Natural killer cell treated with Interleukin-12 subunit alpha and Interleukin-12 subunit beta and Interleukin-15 and Interleukin-18, amount 100 ng/mL, for 72 hours (primary cell): ENCODE measurements at regions not wholly inside any gene's neighbourhood (a gene's known extent, or its start where the extent isn't known, plus 50 kb on each side); places are given as distances from the start of the nearest gene placed in this dataset.

Experiments used
- ATAC-seq, 2 donors: fragments of 150-1000 bp; cut with Tn5 transposase in 1 of 2; sonication (Bioruptor Pico), chemical (Tn5 transposase) in 1 of 2; 2 replicates each; pipeline ENCODE4 v1.10.0; 2021
- DNase-seq: peaks from one replicate; pipeline ENCODE4 v3.0.0; 2022; ENCODE audit warnings: low spot score
- H3K27ac Mint-ChIP-seq, 2 donors: 1 replicate in 1 of 2; 2 replicates in 1 of 2; pipeline ENCODE4 v1.8.0; 2022; ENCODE audit warnings: mixed read lengths in 2 of 2, mild to moderate bottlenecking in 1 of 2, moderate library complexity in 1 of 2
- H3K27me3 Mint-ChIP-seq, 2 donors: 1 replicate in 1 of 2; 2 replicates in 1 of 2; pipeline ENCODE4 v1.8.0; 2022; ENCODE audit warnings: mixed read lengths in 2 of 2
- H3K36me3 Mint-ChIP-seq: one replicate; pipeline ENCODE4 v1.8.0; 2022; ENCODE audit warnings: mixed read lengths
- H3K4me1 Mint-ChIP-seq, 2 donors: 1 replicate in 1 of 2; 2 replicates in 1 of 2; pipeline ENCODE4 v1.8.0; 2022; ENCODE audit warnings: low read depth in 2 of 2, mixed read lengths in 2 of 2, mild to moderate bottlenecking in 1 of 2
- H3K4me3 Mint-ChIP-seq: one replicate; pipeline ENCODE4 v1.8.0; 2022; ENCODE audit warnings: mixed read lengths
- H3K9me3 Mint-ChIP-seq: 2 replicates; pipeline ENCODE4 v1.8.0; 2022; ENCODE audit warnings: mixed read lengths

GRCh38 chr1:194322751-194323150 is 1136.3 kb upstream of the B3GALT2 start:
- Mint-ChIP-seq H3K27me3 (no peaks in the 10 kb centered on the region), H3K4me1 (no peaks in the 10 kb centered on the region), H3K9me3 (no peaks in the 10 kb centered on the region), H3K36me3 (no peaks in the 10 kb centered on the region), H3K4me3 (no peak overlapping the region), H3K27ac (no peak overlapping the region)
- ATAC-seq (no peak), DNase-seq (no peak)

- Mint-ChIP-seq H3K27ac (no peak overlapping the region), H3K4me1 (no peaks in the 10 kb centered on the region), H3K9me3 (no peaks in the 10 kb centered on the region), H3K27me3 (no peaks in the 10 kb centered on the region), H3K4me3 (no peak overlapping the region), H3K36me3 (no peaks in the 10 kb centered on the region)
- DNase-seq (no peak), ATAC-seq (no peak)
Measured at GRCh38 chr1:194318790-194319280, 1132.4 kb upstream of the B3GALT2 start.

DNA sequence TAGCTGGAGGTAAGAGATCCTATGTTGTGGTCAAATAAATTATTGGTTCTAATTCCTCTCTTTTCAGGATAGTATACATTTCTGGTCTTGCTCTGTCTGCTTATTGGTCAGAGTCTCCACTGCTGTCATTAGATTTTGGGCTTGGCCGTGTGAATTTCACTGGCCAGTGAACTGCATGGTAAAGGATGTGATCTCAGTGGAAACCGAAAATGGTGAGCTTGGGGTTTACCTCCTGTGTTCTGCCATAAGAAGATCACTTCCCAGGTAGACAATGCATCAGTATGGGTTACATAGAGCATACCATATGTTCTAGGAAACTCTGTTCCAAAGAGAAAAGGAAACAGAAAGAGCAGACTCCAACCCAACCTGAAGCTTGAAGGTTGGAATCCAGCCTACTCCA is 1123.3 kb upstream of the B3GALT2 start:
- Mint-ChIP-seq H3K9me3 (no peaks in the 10 kb centered on the region), H3K4me3 (no peak overlapping the region), H3K36me3 (no peaks in the 10 kb centered on the region), H3K27me3 (no peaks in the 10 kb centered on the region), H3K27ac (no peak overlapping the region), H3K4me1 (no peaks in the 10 kb centered on the region)
- DNase-seq, result no peak
- no peak for ATAC-seq

DNA sequence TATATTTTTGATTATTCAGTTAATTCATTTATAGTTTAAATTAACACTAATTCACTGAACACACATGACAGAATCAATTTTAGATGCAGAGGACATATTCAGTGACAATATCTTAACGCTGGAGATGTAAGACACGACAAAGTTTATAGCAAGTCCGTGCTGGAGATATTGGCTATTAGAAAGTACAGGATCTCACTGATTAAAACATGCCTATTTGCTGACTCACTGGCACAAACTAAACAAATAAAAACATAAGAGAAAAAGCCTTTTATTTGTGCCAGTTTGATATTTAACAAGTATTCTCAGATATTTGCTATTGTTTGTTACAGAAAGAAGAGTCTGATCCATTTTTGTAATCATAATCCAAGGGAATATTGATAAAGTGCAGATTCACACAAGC is 1122.9 kb upstream of the B3GALT2 start:
- ATAC-seq, result no peak
- DNase-seq, result no peak
- Mint-ChIP-seq H3K4me3 (no peak overlapping the region), H3K36me3 (no peaks in the 10 kb centered on the region), H3K27ac (no peak overlapping the region), H3K9me3 (no peaks in the 10 kb centered on the region), H3K27me3 (no peaks in the 10 kb centered on the region), H3K4me1 (no peaks in the 10 kb centered on the region)

DNA sequence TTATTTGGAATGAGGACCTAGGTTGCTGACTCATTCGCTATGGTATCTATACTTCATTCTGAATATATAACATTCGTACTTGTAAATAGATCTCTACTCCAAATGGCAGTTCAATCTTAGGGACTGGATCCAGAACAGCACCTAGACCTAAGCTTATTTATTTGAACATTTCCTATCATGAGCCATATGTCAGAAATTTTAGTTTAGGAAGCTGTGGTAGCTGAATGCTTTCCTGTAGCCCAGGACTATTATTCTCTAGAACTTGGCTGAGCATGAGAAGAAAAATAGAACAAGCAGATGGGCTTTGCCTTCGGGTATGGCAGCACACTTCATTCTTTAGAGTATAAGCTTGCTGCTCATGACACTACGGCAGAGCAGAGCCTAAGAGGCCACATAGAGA is 1114.4 kb upstream of the B3GALT2 start:
- H3K36me3 Mint-ChIP-seq, result no peaks in the 10 kb centered on the region
- H3K4me3 Mint-ChIP-seq, result no peak overlapping the region
- H3K27me3 Mint-ChIP-seq, result no peaks in the 10 kb centered on the region
- ATAC-seq, result no peak
- no peaks in the 10 kb centered on the region for H3K9me3 Mint-ChIP-seq
- no peak overlapping the region for H3K27ac Mint-ChIP-seq
- H3K4me1 Mint-ChIP-seq, result no peaks in the 10 kb centered on the region
- DNase-seq, result no peak

DNA sequence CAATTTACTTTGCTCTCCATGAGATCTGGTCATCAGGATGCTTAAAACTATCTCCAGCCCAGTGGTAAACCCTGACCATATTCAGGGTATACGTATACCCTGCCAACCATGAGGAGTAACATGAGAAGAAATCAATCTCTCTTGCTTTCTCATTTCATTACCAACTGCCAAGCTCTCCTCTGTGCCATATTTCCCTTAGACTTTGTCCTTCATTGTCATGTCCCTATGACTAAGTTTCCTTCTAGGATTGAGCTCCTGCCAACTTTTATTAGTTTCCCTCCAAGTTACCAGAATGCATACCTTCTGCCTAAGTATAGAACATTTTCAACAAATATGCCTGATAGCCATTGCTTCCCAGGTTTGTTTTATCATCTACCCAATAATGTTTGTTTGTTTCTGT is 1113.9 kb upstream of the B3GALT2 start:
- DNase-seq (no peak), ATAC-seq (no peak)
- Mint-ChIP-seq H3K4me1 (no peaks in the 10 kb centered on the region), H3K4me3 (no peak overlapping the region), H3K36me3 (no peaks in the 10 kb centered on the region), H3K9me3 (no peaks in the 10 kb centered on the region), H3K27ac (no peak overlapping the region), H3K27me3 (no peaks in the 10 kb centered on the region)

GRCh38 chr1:194298007-194298598 is 1111.7 kb upstream of the B3GALT2 start:
- peak; percentile 27 to 70 for ATAC-seq
- H3K4me3 Mint-ChIP-seq, result no peak overlapping the region
- H3K4me1 Mint-ChIP-seq, result no peaks in the 10 kb centered on the region
- no peaks in the 10 kb centered on the region for H3K27me3 Mint-ChIP-seq
- peak overlapping the region; percentile 12 to 24 for H3K27ac Mint-ChIP-seq
- no peaks in the 10 kb centered on the region for H3K9me3 Mint-ChIP-seq
- no peaks in the 10 kb centered on the region for H3K36me3 Mint-ChIP-seq
- no peak for DNase-seq

DNA sequence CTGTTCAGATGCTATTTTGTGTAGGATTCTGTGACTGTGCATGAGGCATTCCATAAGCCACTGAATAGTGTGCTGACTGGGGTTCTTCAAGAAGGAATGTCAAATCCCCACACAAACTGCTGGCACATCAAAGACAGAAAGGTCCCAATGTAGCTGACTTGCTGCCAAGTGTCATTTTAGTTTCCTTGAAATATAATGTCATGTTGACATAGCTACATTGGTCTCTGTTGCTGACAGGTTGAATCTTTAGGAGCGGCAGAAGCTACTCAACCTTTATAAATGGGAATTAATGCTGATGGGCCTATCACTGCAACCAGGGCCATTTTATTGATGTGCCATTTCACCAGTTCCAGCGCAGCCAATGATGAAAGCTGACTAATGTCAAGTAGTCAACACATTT is 1110.7 kb upstream of the B3GALT2 start:
- H3K4me1 Mint-ChIP-seq, result no peaks in the 10 kb centered on the region
- DNase-seq (no peak), ATAC-seq (no peak)
- no peaks in the 10 kb centered on the region for H3K27me3 Mint-ChIP-seq
- H3K27ac Mint-ChIP-seq, result no peak overlapping the region
- no peak overlapping the region for H3K4me3 Mint-ChIP-seq
- H3K9me3 Mint-ChIP-seq, result no peaks in the 10 kb centered on the region
- no peaks in the 10 kb centered on the region for H3K36me3 Mint-ChIP-seq

GRCh38 chr1:194296201-194296600 is 1109.8 kb upstream of the B3GALT2 start:
- Mint-ChIP-seq H3K27me3 (no peaks in the 10 kb centered on the region), H3K9me3 (no peaks in the 10 kb centered on the region), H3K36me3 (no peaks in the 10 kb centered on the region), H3K4me3 (no peak overlapping the region), H3K4me1 (no peaks in the 10 kb centered on the region), H3K27ac (no peak overlapping the region)
- no peak for DNase-seq
- ATAC-seq, result no peak

DNA sequence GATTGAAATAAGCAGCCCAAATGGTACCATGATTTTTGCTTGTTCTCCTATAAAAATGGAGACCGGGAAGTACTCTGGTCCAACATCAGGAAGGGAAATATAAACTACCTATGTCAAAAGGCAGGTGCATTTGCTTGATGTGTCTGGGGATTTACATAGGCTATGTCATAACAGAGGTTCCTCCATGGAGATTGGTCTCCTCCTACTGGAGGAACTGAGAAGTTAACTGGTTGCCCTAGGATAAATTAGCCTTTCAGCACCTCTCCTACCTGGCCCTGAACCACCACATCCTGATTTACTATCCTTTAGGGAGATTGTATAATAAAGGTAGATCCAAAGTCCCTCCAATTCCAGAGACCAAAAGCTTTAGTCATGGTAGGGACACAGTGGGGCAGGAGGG is 1109.3 kb upstream of the B3GALT2 start:
- no peak overlapping the region for H3K4me3 Mint-ChIP-seq
- no peaks in the 10 kb centered on the region for H3K36me3 Mint-ChIP-seq
- ATAC-seq (no peak), DNase-seq (no peak)
- H3K9me3 Mint-ChIP-seq, result no peaks in the 10 kb centered on the region
- H3K4me1 Mint-ChIP-seq, result no peaks in the 10 kb centered on the region
- H3K27me3 Mint-ChIP-seq, result no peaks in the 10 kb centered on the region
- H3K27ac Mint-ChIP-seq, result no peak overlapping the region

DNA sequence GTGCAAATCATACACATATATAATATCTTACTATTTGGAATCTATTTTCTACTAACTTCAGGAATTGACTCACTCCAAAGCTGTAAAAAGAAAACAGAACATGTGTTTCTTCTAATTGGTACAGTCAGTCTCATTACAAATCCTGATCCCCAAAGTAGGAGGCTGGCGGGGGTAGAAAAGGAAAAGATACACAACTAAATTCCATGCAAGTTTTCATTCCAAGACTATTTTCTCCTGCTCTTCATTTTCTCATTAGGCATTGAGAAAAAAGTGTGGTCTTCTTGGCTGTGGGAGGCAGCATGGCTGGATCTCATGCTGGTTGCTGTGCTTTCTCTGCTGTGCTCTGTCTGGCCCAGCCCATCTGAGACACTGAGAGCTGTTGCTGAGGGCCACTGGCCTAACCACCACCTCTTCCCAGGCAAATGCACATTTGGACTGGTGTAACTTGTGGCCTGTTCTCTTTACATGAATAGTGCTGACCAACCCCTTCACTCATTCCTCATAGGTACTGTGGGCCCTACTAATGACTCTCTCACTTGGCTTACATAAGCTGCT is 1107.5 kb upstream of the B3GALT2 start:
- Mint-ChIP-seq H3K36me3 (no peaks in the 10 kb centered on the region), H3K9me3 (no peaks in the 10 kb centered on the region), H3K27me3 (no peaks in the 10 kb centered on the region), H3K4me3 (no peak overlapping the region), H3K4me1 (no peaks in the 10 kb centered on the region), H3K27ac (no peak overlapping the region)
- ATAC-seq (no peak), DNase-seq (no peak)

- ATAC-seq, result no peak
- no peaks in the 10 kb centered on the region for H3K4me1 Mint-ChIP-seq
- no peaks in the 10 kb centered on the region for H3K36me3 Mint-ChIP-seq
- H3K27ac Mint-ChIP-seq, result no peak overlapping the region
- H3K27me3 Mint-ChIP-seq, result no peaks in the 10 kb centered on the region
- H3K4me3 Mint-ChIP-seq, result no peak overlapping the region
- no peak for DNase-seq
- no peaks in the 10 kb centered on the region for H3K9me3 Mint-ChIP-seq
Measured at GRCh38 chr1:194292966-194293365, 1106.6 kb upstream of the B3GALT2 start.

DNA sequence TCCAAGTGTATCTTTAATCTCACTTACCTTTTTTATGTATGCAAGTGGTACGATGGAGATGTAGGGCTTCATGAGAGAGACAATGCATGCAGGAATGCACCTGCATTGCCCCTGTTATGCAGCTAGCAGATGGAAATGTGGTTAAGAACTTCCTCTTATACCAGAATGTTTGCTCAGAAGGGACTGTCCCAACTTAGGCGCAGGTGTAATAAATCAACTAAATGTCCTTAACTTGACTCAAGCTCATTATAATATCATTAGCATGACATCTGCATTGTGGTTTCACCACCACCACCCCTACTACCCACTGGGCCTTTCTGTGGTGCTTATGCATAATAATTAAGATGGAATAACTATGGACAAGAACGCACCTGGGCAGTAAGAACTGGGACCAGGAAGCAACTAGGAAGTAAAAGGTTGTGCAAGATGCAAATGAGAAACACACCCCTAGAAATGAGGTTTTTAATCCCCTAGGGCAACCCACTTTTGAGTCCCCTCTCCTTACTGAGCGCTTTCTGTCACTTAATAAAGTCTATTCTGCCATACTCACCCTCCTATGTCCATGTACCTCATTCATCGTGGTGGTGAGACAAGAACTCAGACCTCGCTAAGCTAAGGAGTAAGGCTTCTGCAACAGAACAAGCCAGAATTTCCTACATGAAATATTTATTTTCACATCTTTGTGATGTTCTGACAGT is 1103.3 kb upstream of the B3GALT2 start:
- Mint-ChIP-seq H3K4me1 (no peaks in the 10 kb centered on the region), H3K4me3 (no peak overlapping the region), H3K36me3 (no peaks in the 10 kb centered on the region), H3K9me3 (no peaks in the 10 kb centered on the region), H3K27ac (no peak overlapping the region), H3K27me3 (no peaks in the 10 kb centered on the region)
- no peak for DNase-seq
- ATAC-seq, result no peak

- Mint-ChIP-seq H3K27ac (no peak overlapping the region), H3K4me1 (no peaks in the 10 kb centered on the region), H3K4me3 (no peak overlapping the region), H3K27me3 (no peaks in the 10 kb centered on the region), H3K36me3 (no peaks in the 10 kb centered on the region), H3K9me3 (no peaks in the 10 kb centered on the region)
- ATAC-seq (no peak), DNase-seq (no peak)
Measured at GRCh38 chr1:194288238-194288637, 1101.8 kb upstream of the B3GALT2 start.
